Lower leg skin (tissue), 4 donors: ENCODE measurements at regions not wholly inside any gene's neighbourhood (a gene's known extent, or its start where the extent isn't known, plus 50 kb on each side); places are given as distances from the start of the nearest gene placed in this dataset.

Experiments used
- DNase-seq, 2 donors: peaks; one replicate each; pipeline ENCODE4 v3.0.0-alpha.2; 2019; ENCODE audit warnings: low spot score in 2 of 2
- H3K4me3 ChIP-seq: fragments of 200-600 bp; sonication (generic); 2 replicates; pipeline ENCODE4 v1.5.1; 2017; ENCODE audit warnings: mild to moderate bottlenecking, low read depth; ENCODE audit not compliant: poor library complexity, severe bottlenecking
- CTCF ChIP-seq, 3 donors: fragments of 450-650 bp; IDR thresholded peaks; one replicate each; pipeline ENCODE4 v1.5.1; 2016; ENCODE audit warnings: antibody characterized with exemption in 3 of 3, mild to moderate bottlenecking in 3 of 3, moderate library complexity in 2 of 3
- POLR2A ChIP-seq, 2 donors: fragments of 450-650 bp; IDR thresholded peaks; one replicate each; pipeline ENCODE4 v1.6.1; 2016 to 2017; ENCODE audit warnings: antibody characterized with exemption in 2 of 2, mild to moderate bottlenecking in 1 of 2, moderate library complexity in 1 of 2
- WGBS, 2 donors: methylation state at CpG; one replicate each; pipeline ENCODE4 v1.1.5; 2018; 5-methylcytosine and 5-hydroxymethylcytosine counted together
- intact Hi-C: fragments of 100-400 bp; cut with DNase I; formaldehyde crosslinking; loops from one replicate; pipeline ENCODE4 v1.15.0; 2023; ENCODE audit warnings: low total_unique reads

GRCh38 chr12:91998316-91998715 is 147.3 kb downstream of the BTG1 start:
- H3K4me3 ChIP-seq: no peak overlapping the region
- no peak for DNase-seq
- intact Hi-C loops: no loop called here
- TF ChIP-seq POLR2A (IDR thresholded peaks at IDR 0.05): no peak
- TF ChIP-seq CTCF (IDR thresholded peaks at IDR 0.05): no peak
- 96 to 97% methylated on average over 2 of the region's 2 CpGs for WGBS, 2 donors

- no peak for DNase-seq
- no peak overlapping the region for H3K4me3 ChIP-seq
- TF ChIP-seq POLR2A (IDR thresholded peaks at IDR 0.05): no peak
- TF ChIP-seq CTCF (IDR thresholded peaks at IDR 0.05): no peak
- 19 to 27% methylated on average over 5 of the region's 5 CpGs for WGBS, 2 donors
- intact Hi-C loops: no loop called here
Observed at GRCh38 chr12:91994208-91994797, 151.3 kb downstream of the BTG1 start.

- DNase-seq: no peak
- no peak overlapping the region for H3K4me3 ChIP-seq
- 86 to 89% methylated on average over 6 of the region's 6 CpGs for WGBS, 2 donors
- intact Hi-C loops: no loop called here
- no peak for TF ChIP-seq CTCF (IDR thresholded peaks at IDR 0.05)
- no peak for TF ChIP-seq POLR2A (IDR thresholded peaks at IDR 0.05)
Observed at GRCh38 chr12:91993287-91994017, 152.2 kb downstream of the BTG1 start.

- WGBS, 2 donors: 89 to 96% methylated on average over 1 of the region's 1 CpG
- intact Hi-C loops: no loop called here
- TF ChIP-seq CTCF (IDR thresholded peaks at IDR 0.05) (no peak), POLR2A (IDR thresholded peaks at IDR 0.05) (no peak)
- DNase-seq: no peak
- H3K4me3 ChIP-seq: no peak overlapping the region
Observed at GRCh38 chr12:91991399-91992187, 154.1 kb downstream of the BTG1 start.

- TF ChIP-seq CTCF (IDR thresholded peaks at IDR 0.05) (no peak), POLR2A (IDR thresholded peaks at IDR 0.05) (no peak)
- no peak for DNase-seq
- 62 to 72% methylated on average over 2 of the region's 2 CpGs for WGBS, 2 donors
- intact Hi-C loops: no loop called here
- no peak overlapping the region for H3K4me3 ChIP-seq
Observed at GRCh38 chr12:91990525-91990924, 155.1 kb downstream of the BTG1 start.
